Neural cell (in vitro differentiated cells): ENCODE measurements at regions not wholly inside any gene's neighbourhood (a gene's known extent, or its start where the extent isn't known, plus 50 kb on each side); places are given as distances from the start of the nearest gene placed in this dataset.

Source experiments
- CTCF ChIP-seq: fragments of 450-650 bp; IDR thresholded peaks from 2 replicates; pipeline ENCODE4 v1.5.1; 2014; ENCODE audit warnings: antibody characterized with exemption, mild to moderate bottlenecking, moderate library complexity; ENCODE audit not compliant: poor library complexity, severe bottlenecking
- EP300 ChIP-seq: fragments of 450-650 bp; conservative IDR thresholded peaks from 2 replicates; pipeline ENCODE4 v1.6.1; 2014; ENCODE audit warnings: antibody characterized with exemption, mild to moderate bottlenecking, moderate library complexity; ENCODE audit not compliant: poor library complexity, severe bottlenecking
- EZH2 ChIP-seq: fragments of 200-600, 300-800 bp; shearing (Covaris generic), sonication (generic); IDR thresholded peaks from 2 replicates; pipeline ENCODE4 v1.6.1; 2014; ENCODE audit warnings: antibody characterized with exemption, low read length, borderline replicate concordance, mild to moderate bottlenecking; ENCODE audit not compliant: insufficient read depth, poor library complexity, severe bottlenecking
- POLR2AphosphoS5 ChIP-seq: IDR thresholded peaks from 2 replicates; pipeline ENCODE4 v1.6.1; 2012
- RAD21 ChIP-seq: fragments of 450-650 bp; conservative IDR thresholded peaks from 2 replicates; pipeline ENCODE4 v1.6.1; 2014; ENCODE audit warnings: antibody characterized with exemption, mild to moderate bottlenecking, moderate library complexity
- TAF1 ChIP-seq: IDR thresholded peaks from 2 replicates; pipeline ENCODE4 v1.6.1; 2012; ENCODE audit warnings: low read depth
- TF ChIP-seq, protein P1 (sequence below): IDR thresholded peaks from 2 replicates; pipeline ENCODE4 v1.6.1; 2012; ENCODE audit warnings: borderline replicate concordance

- TF ChIP-seq CTCF (no peak), RAD21 (no peak), EZH2 (no peak), POLR2AphosphoS5 (no peak), TAF1 (no peak), EP300 (no peak)
- TF ChIP-seq, protein P1, sequence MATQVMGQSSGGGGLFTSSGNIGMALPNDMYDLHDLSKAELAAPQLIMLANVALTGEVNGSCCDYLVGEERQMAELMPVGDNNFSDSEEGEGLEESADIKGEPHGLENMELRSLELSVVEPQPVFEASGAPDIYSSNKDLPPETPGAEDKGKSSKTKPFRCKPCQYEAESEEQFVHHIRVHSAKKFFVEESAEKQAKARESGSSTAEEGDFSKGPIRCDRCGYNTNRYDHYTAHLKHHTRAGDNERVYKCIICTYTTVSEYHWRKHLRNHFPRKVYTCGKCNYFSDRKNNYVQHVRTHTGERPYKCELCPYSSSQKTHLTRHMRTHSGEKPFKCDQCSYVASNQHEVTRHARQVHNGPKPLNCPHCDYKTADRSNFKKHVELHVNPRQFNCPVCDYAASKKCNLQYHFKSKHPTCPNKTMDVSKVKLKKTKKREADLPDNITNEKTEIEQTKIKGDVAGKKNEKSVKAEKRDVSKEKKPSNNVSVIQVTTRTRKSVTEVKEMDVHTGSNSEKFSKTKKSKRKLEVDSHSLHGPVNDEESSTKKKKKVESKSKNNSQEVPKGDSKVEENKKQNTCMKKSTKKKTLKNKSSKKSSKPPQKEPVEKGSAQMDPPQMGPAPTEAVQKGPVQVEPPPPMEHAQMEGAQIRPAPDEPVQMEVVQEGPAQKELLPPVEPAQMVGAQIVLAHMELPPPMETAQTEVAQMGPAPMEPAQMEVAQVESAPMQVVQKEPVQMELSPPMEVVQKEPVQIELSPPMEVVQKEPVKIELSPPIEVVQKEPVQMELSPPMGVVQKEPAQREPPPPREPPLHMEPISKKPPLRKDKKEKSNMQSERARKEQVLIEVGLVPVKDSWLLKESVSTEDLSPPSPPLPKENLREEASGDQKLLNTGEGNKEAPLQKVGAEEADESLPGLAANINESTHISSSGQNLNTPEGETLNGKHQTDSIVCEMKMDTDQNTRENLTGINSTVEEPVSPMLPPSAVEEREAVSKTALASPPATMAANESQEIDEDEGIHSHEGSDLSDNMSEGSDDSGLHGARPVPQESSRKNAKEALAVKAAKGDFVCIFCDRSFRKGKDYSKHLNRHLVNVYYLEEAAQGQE, result no peak
Measured at GRCh38 chr21:28338701-28339305, 653.9 kb downstream of the LTN1 start.
